CD4-positive, alpha-beta T cell treated with Interleukin-21 for 1 hour (primary cell): ENCODE measurements at regions not wholly inside any gene's neighbourhood (a gene's known extent, or its start where the extent isn't known, plus 50 kb on each side); places are given as distances from the start of the nearest gene placed in this dataset.
"Not testable (repeated sequence)": the region's sequence is repeated elsewhere in the genome, so short reads cannot be mapped to it uniquely, and the experiment has no call there.

Experiments
- DNase-seq: peaks from one replicate; pipeline ENCODE4 v3.0.0-alpha.2; 2020

DNA sequence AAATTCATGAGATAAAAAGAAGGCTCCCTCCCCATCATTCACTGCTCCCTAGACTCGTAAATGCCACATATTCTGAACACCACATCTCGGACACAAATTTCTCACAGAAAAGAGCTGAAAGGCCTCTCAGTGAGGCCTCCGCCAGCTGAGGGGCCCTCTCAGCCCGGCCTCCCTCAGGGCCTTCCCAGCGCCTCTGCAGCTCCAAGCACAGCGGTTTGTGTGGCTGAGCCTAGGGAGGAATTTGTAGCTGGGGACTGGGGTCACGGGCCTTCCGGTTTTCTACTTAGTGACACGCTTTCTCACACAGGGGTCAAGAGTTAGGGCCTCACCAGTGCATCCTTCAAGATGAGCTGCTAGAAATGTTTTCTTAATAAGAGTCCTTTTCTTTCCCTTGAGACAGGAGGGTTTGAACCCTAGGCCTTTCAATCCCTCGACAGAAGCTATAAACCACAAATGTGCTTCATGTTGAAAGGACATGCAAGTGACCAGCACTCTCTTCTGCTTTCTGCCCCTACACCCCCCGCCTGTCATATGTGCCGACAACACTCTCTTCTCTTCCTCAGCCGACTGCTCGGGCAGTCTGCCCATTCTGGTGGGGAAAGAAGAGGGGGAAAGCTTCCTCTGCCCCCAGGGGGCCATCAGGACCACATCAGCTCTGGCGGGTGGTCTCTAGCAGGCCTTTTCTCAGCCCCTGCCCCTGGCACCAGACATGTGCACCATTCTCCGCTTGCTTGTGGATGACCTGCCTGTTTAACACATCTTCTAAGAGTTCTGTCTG is 104.9 kb downstream of the CHIC2 start:
- DNase-seq: no peak

DNA sequence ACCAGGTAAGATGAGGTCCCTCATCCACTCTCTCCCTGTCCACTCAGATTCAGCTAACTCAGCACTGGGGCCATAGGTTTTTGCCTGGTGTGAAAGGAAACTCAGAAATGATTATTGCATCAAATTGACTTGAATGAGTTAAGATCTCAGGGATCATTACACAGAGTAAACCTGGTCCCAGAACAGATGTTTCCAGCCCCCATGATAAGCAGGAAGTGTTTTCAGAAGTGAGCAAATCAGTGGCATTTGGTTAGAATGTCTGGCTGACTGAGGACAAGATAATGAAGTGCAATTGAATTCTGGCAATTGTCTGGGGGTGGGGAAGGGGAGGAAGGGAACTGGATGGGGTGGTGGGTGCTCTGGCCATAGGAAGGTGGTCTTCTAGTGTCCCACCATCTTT is 108.0 kb downstream of the CHIC2 start:
- DNase-seq: no peak

DNA sequence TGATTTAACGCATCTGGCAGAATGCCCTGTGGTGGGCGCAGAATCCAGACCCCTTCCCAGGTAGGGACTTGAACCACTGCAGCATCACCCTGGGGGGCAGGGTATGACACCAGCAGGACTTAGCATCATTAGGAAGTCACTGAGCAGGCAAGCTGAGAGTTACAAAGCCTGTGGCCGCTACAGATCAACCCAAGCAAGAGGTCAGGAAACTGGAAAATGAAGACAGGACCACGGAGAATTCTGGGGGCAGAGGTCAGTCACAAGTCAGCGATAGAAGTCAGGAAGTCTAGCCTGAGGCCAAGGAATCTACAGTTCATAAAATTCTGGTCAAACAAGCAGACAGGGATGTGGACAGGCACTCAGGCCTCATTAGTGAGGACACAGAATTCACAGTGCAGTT is 108.4 kb downstream of the CHIC2 start:
- no peak for DNase-seq

DNA sequence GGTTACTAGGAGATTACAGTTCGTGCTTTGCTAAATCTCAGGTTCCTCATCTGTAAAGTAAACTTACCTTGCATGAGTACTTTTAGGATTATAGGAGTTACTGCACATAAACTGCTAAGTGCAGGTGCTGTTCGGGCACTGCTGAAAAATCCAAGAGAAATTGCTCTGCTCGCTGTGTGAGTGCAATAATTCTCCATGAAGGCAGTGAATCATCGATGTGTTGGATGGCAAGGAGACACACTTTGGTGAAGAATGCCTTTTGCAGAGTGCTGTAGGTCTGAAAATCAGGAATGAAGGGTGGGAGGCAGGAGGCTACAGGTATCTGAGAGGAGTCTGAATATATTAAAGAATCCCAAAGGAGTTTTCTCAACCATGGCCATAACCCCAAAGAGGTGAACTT is 113.0 kb downstream of the CHIC2 start:
- DNase-seq: no peak

DNA sequence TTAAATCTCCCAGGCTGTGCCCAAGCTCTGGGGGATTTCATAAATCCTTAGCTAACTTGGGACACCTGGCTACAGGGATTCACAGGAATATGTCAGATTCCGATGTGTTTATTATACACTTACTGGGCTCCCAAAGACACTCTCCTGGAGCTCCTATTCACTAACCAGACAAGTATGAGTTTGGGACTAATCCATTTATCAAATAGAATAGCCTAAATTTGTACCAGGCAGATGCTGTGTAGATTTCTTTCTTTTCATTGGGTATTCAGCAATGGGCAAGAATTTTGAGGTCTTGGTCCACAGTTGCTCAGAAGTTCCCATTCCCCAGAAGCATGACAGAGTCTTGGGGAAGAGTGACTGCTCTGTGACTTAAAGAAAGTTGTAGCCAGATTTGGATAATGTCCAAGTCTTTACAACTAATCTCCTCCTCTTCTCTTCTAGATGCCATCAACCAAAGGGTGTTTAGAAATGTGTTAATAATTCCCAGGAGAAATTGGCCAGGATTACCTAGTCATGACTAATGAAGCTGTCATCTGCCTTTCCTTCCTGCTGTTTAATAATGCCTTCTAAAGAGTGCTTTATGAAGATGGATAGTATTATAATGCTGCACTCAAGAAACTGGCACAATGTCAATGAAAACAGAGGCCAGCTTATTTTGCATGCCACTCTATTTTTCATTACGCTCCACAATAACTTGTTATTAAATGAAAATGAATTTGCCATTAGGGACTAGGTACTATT is 120.9 kb downstream of the CHIC2 start:
- DNase-seq: no peak

DNA sequence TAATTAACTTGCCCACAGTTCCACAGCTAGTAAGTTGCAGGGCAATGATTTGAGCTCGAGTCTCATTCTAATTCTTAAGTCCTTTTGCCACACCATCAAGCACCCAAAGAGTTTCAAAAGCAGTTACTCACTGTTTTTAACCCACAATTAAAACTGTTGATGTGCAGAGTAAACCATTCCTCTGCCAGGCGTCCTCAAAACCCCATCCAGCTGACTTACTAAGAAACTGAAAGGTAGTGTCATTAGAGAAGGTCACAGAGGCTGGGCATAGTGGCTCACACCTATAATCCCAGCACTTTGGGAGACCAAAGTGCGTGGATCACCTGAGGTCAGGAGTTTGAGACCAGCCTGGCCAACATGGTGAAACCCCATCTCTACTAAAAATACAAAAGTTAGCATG is 121.7 kb downstream of the CHIC2 start:
- DNase-seq: no peak

DNA sequence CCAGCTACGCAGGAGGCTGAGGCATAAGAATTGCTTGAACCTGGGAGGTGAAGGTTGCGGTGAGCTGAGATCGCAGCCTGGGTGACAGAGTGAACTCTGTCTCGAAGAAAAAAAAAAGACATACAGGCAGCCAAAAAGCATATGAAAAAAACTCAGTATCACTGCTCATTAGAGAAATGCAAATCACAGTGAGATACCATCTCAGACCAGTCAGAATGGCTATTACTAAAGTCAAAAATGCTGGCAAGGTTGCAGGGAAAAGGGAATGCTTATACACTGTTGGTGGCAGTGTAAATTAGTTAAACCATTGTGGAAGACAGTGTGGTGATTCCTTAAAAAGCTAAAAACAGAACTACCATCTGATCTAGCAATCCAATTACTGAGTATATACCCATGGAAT is 123.1 kb downstream of the CHIC2 start:
- no peak for DNase-seq

DNA sequence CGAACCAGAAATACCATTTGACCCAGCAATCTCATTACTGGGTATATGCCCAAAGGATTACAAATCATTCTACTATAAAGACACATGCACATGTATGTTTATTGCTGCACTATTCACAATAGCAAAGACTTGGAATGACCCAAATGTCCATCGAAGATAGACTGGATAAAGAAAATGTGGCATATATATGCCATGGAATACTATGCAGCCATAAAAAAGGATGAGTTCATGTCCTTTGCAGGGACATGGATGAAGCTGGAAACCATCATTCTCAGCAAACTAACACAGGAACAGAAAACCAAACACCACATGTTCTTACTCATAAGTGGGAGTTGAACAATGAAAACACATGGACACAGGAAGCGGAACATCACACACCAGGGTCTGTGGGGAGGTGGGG is 124.5 kb downstream of the CHIC2 start:
- not testable (repeated sequence) for DNase-seq

DNA sequence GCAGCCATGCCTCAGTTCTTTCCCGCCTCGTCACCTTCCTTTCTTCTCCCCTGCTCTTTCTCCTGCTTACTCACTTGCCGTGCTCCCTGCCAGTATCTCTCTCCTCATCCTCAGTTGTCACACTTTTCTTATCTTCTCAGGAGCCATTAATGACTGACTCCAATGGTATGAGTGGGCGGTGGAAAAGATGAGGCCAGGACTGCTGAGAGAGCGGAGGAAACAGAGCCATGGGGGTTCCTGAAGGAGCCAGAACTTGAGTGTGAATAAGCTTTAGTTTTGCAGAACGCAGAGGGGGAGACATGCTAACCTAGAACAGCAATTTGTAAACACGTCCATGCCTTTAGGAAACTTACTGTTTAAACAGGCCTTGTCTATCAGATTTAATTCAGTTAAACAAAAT is 126.5 kb downstream of the CHIC2 start:
- no peak for DNase-seq

DNA sequence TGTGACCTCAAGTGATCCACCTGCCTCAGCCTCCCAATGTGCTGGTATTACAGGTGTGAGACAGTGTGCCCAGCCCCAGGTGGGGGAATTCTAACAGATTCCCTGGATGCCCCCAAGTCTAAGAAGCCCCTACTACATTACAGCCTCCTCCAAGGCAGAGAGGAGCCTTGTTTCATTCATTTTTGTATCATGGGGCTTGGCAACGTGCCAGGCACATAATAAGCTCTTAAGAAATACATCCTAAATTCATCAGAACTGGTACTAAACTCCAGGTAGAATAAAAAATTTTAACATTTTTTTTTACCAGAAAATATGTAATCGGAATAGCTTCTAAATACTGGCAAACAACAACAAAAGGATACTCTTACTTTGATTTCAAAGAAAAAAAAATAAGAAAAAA is 127.1 kb downstream of the CHIC2 start:
- DNase-seq: no peak

DNA sequence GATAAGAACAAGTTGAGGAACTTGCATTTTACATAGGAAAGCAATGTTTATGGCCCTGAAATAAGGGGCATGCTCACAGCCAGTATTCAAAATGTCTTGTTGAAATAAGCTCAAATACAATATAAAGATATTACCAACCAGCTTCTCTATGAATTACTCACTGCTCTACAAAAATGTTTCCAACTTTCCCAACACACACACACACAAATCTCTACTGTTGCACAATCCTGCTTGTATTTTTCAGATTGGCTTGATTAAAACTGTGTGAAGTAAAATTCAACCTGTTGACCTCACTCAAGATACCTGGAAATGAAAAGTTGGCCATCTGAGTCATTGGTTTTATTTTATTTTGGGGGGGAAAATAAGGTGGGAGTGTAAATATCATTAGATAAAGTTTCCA is 128.6 kb downstream of the CHIC2 start:
- no peak for DNase-seq

DNA sequence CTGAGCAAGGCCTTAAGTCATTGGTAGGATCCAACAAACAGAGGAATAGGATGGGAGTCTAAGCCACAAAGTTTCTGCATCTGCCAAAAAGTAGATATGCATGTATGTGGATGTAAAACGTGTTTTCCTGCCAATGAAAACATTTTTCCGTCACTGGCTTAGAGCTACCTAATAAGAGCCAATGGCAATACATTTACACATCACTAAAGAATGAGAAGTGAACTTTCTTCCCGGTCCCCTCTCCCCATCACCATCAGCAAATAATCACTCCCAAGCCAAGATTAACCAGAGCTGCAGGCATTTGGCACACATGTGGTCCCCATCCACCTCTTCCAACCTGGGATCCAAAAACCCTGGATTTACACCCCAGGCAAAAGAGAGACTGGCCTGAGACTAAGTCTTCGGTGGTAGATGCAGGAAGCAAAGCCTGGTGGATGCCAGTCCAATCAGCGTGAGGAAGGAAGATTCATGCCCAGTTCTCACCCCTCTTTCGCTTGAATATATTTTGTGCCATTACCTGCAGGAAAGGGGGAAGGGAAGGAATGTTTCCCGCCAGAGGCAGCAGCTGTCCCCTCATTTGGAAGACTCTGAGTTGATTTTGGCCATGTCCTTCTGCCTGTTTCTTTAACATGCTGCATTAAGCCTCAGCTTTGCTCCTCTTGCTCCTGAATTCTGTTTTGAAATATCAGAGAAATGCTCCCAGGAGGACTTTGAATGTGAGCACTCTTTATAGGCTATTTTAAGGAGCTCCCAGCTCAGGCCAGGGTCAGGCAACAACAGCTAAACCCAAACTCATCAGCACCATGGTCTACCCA is 131.4 kb downstream of the CHIC2 start:
- no peak for DNase-seq

DNA sequence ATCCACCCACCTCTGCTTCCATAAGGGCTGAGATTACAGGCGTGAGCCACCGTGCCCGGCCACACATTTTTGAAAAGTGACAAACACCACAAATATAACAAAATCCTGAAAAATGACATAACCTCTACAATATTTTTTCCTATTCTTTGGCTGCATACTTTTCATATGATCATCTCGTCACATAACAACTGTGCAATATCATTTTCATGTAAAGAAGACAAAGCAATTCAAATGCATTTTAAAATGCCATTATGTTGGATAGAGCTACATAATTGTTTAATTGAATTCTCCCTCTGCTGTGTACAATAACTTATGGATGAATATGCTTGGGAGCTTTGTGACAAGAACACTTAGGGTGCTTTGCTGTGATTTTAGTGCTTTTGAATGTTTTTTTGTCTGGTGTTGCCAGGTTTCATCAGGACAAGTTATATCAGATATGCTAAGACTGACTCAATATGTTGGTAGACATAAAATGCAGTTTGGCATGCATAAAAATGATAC is 132.9 kb downstream of the CHIC2 start:
- DNase-seq: no peak

DNA sequence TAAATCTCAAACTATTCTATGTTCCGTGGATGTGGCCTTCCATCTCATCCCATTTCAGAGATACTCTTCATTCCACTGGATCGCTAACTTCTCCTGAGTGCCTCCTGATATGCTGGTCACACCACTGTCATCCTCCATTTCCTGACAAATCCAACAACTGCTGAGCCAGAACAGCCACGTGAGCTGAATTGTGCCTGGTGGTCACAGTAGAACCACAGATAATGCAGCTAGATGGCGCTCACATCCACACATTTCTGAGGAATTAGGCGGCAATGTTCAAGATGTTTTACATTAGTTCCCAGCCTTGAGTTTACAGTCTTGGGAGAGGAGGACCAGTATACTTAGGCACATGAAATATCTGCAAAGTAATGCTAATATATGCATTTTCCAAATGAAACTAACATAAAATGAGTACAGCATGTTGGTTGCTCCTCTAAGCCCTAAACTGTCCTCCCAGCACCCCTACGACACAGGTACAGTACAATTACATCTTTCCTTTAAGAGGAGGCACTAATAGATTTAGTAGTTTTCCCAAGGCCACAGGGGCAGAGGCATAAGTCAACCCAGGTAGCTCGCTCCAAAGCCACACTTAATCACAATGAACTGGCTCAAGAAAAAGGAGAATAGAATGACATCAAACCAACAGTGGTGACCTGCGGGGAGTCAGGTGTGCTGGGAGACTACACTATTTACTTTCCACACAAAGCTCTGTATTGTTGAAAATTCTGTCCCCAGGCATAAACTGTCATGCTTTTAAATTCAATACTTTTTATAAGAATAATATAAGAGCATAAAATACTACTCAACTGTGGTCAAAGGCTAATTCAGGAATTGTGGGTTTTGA is 134.2 kb downstream of the CHIC2 start:
- DNase-seq: peak; percentile 59

DNA sequence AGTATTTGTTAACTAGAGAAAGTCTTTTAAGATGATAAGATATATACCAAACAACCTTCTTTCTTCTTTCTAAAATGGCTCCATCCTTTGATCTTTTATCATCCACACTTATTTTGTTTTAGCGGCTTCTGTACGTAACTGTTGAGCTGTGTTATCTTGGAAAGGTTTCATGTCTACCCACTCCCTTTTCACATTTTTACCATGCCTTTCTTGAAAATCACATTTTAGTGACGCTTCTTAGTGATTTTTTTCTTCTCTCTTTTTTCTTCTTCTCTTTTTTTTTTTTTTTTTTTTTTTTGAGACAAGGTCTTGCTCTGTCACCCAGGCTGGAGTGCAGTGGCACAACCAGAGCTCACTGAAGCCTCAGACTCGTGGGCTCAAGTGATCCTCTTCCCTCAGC is 135.1 kb downstream of the CHIC2 start:
- DNase-seq: no peak

DNA sequence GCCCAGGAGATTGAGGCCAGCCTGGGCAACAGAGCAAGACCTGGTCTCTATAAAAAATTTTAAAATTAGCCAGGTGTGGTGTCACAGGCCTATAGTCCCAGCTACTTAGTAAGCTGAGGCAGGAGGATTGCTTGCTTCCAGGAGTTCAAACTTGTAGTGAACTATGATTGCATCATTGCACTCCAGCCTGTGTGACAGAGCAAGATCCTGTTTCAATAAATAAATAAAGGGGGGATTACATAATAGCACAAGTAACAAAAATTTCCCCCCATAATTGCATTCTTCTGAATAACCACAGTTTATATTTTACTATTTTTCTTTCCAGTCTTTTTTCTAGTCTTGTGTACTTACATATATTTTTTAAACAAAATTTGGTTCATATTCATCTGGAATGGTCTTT is 135.6 kb downstream of the CHIC2 start:
- no peak for DNase-seq

DNA sequence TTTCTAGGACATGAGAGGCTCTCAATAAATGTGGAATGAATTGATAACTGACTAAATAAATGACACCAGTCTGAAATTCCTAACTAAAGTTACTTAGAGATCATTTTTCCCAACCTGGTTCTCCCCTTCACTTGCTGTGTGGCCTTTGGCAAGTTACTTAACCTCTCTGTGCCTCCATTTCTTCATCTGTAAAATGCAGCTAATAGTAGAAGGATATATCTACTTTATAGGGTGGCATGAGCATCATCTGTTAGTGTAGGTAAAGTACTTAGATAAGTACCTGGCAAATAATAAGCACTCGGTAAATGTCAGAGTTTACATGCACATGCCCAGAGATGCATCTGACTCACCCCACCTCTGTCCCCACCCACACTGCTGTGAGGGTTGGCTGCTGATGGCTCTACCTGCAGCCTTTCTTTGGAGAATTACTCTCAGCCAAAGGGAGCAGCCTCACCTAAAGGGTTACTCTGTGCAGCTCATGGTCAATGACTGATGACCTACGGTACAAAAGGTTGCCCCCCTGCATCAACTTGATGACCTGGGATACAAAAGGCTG is 139.3 kb downstream of the CHIC2 start:
- no peak for DNase-seq

DNA sequence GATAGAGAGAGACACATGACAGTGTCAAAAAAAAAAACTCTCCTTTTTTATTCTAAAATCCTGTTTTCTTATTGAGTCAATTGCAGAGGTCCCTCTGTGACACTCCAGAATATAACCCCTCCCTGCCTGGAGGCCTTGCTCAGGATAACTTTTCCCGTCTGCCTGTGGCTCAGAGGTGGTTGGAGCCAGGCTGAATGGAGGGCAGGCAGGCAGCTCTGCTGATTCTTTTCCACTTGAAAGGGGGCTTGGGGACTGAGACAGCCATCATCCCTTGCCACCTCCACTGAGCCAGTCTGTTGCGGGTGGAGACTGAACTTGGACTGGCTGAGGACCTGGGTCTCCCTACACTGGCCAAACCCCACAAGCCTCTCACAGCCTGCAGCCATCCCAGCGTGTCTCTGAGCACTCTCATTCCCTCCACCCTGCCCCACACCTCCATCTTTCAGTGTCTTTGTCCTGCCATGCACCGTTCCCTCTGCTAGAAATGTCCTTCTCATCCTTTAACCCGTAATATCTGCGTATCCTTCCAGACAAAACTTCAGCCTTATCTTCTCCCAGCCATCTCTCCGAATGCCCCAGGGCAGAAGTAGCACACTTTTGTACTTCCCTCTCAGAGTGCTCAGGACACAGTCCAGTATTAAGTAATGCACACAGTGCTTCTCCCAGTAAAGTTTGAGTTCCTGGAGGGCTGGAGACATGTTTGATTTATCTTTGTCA is 139.9 kb downstream of the CHIC2 start:
- DNase-seq: no peak

DNA sequence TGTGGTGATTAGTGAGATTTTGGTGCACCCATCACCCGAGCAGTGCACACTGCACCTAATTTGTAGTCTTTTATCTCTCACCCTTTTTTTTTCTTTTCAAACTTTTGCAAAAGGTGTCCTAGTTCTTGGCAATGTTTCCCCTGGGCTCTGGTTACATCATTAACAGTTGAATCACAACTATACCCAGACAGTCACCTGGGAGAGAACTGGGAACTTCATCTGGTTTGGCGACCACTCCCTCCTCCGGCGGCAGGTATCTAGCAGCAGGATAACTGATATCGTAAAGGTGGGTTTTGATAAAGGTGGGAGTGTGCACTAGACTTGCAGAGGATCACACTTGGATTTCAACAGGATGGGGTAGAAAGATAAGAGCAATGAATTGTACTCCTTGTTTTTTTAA is 140.5 kb downstream of the CHIC2 start:
- DNase-seq: no peak

DNA sequence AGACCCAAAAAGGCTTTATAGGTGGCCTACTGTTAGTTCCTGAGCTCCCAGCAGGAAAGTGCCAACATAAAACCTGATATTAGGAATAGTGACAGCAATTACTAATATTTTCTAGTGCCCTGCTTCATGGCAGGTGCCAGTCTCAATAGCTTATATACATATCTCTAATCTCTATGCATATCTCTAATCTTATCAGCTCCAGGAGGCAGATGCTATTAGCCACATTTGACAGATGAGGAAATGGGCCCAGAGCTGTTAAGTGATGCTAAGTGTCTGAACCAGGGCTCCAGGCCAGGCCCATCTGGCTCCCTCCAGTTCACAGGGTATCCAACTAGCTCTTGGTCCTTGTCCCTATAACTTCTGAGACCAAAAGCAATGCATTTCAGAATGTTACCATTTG is 142.5 kb downstream of the CHIC2 start:
- no peak for DNase-seq

DNA sequence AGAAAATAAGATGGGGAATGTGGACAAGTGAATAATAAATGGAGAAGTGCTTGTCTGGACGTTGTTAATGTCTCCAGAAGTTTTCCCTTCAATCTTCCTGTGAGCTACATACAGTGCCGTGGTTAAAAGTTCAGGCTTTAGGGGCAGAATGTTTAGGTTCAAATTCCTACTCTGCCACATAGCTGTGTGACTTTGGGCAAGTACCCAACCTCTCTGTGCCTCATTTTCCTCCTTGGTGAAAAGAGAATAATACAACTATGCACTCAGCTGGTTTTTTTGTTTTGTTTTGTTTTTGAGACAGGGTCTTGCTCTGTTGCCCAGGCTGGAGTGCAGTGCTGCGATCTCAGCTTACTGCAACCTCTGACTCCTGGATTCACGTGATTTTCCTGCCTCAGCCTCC is 143.5 kb downstream of the CHIC2 start:
- no peak for DNase-seq

DNA sequence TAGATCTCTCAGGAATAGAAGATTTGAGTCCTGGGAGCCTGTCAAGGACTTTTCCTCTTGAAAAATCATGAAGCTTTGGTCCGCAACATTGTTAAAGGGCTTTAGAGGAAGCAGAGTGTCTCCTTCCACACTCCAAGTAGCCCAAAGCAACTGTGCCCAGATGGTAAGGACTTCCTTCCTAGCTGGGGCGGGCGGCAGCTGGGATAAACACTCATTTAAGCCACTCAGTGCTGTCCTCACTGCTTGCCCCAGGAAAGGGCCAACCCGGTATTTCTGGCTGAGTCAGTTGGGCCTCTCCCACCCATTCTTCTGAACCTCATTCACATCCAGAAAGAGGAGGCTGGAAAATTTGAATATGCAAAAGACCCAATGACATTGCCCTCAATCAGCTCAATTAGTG is 144.3 kb downstream of the CHIC2 start:
- DNase-seq: no peak
